Activated CD8-positive, alpha-beta memory T cell treated with anti-CD3 and anti-CD28 coated beads for 24 hours (primary cell): ENCODE measurements at regions not wholly inside any gene's neighbourhood (a gene's known extent, or its start where the extent isn't known, plus 50 kb on each side); places are given as distances from the start of the nearest gene placed in this dataset.
"Not testable (repeated sequence)": the region's sequence is repeated elsewhere in the genome, so short reads cannot be mapped to it uniquely, and the experiment has no call there.

Experiments
- DNase-seq: peaks from one replicate; pipeline ENCODE4 v3.0.0-alpha.2; 2020

GRCh38 chr4:89491761-89492160, 184.2 kb upstream of the GPRIN3 start:
- no peak for DNase-seq

- DNase-seq: not testable (repeated sequence)
Observed at GRCh38 chr4:89489921-89490431, 182.4 kb upstream of the GPRIN3 start.

GRCh38 chr4:89489338-89489771, 181.8 kb upstream of the GPRIN3 start:
- no peak for DNase-seq

- no peak for DNase-seq
Observed at GRCh38 chr4:89488736-89489135, 181.1 kb upstream of the GPRIN3 start.

GRCh38 chr4:89486673-89487072, 179.1 kb upstream of the GPRIN3 start:
- no peak for DNase-seq

GRCh38 chr4:89486042-89486441, 178.4 kb upstream of the GPRIN3 start:
- no peak for DNase-seq

- no peak for DNase-seq
Observed at GRCh38 chr4:89483833-89484232, 176.2 kb upstream of the GPRIN3 start.

GRCh38 chr4:89482926-89483595, 175.5 kb upstream of the GPRIN3 start:
- DNase-seq: no peak

- no peak for DNase-seq
Observed at GRCh38 chr4:89482251-89482650, 174.7 kb upstream of the GPRIN3 start.

GRCh38 chr4:89469930-89470375, 162.4 kb upstream of the GPRIN3 start:
- DNase-seq: no peak

- no peak for DNase-seq
Observed at GRCh38 chr4:89469516-89469915, 161.9 kb upstream of the GPRIN3 start.

- no peak for DNase-seq
Observed at GRCh38 chr4:89468602-89469001, 161.0 kb upstream of the GPRIN3 start.

GRCh38 chr4:89463341-89463740, 155.7 kb upstream of the GPRIN3 start:
- no peak for DNase-seq

GRCh38 chr4:89447543-89447942, 139.9 kb upstream of the GPRIN3 start:
- DNase-seq: no peak

GRCh38 chr4:89446193-89446592, 138.6 kb upstream of the GPRIN3 start:
- DNase-seq: no peak

- DNase-seq: no peak
Observed at GRCh38 chr4:89439533-89439932, 131.9 kb upstream of the GPRIN3 start.

GRCh38 chr4:89438102-89438831, 130.7 kb upstream of the GPRIN3 start:
- DNase-seq: peak; percentile 75

- DNase-seq: no peak
Observed at GRCh38 chr4:89434364-89434988, 126.9 kb upstream of the GPRIN3 start.

GRCh38 chr4:89427782-89428181, 120.2 kb upstream of the GPRIN3 start:
- no peak for DNase-seq

GRCh38 chr4:89425023-89425422, 117.4 kb upstream of the GPRIN3 start:
- no peak for DNase-seq

GRCh38 chr4:89422441-89422990, 114.9 kb upstream of the GPRIN3 start:
- no peak for DNase-seq

- DNase-seq: no peak
Observed at GRCh38 chr4:89420507-89420906, 112.9 kb upstream of the GPRIN3 start.

- no peak for DNase-seq
Observed at GRCh38 chr4:89419111-89419695, 111.6 kb upstream of the GPRIN3 start.
